Testis (tissue), 2 donors: ENCODE measurements at regions not wholly inside any gene's neighbourhood (a gene's known extent, or its start where the extent isn't known, plus 50 kb on each side); places are given as distances from the start of the nearest gene placed in this dataset.

Experiments used
- POLR2A ChIP-seq: fragments of 450-650 bp; IDR thresholded peaks from one replicate; pipeline ENCODE4 v1.6.1; 2017; ENCODE audit warnings: antibody characterized with exemption, mild to moderate bottlenecking, moderate library complexity
- TF ChIP-seq, protein P1 (sequence below), 3 experiments: fragments of 450-650 bp in 2 of 3; fragments of 200-600 bp in 1 of 3; sonication (generic) in 1 of 3; IDR thresholded peaks; one replicate each; pipeline ENCODE4 v1.5.1; 2016 to 2019; ENCODE audit warnings: antibody characterized with exemption in 3 of 3, mild to moderate bottlenecking in 2 of 3, moderate library complexity in 1 of 3

GRCh38 chr12:75706786-75707605 is 195.6 kb upstream of the KRR1 start:
- TF ChIP-seq, protein P1, sequence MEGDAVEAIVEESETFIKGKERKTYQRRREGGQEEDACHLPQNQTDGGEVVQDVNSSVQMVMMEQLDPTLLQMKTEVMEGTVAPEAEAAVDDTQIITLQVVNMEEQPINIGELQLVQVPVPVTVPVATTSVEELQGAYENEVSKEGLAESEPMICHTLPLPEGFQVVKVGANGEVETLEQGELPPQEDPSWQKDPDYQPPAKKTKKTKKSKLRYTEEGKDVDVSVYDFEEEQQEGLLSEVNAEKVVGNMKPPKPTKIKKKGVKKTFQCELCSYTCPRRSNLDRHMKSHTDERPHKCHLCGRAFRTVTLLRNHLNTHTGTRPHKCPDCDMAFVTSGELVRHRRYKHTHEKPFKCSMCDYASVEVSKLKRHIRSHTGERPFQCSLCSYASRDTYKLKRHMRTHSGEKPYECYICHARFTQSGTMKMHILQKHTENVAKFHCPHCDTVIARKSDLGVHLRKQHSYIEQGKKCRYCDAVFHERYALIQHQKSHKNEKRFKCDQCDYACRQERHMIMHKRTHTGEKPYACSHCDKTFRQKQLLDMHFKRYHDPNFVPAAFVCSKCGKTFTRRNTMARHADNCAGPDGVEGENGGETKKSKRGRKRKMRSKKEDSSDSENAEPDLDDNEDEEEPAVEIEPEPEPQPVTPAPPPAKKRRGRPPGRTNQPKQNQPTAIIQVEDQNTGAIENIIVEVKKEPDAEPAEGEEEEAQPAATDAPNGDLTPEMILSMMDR (IDR thresholded peaks at IDR 0.05), result no peak
- TF ChIP-seq POLR2A, result no peak
